ENCODE measurements at regions not wholly inside any gene's neighbourhood (a gene's known extent, or its start where the extent isn't known, plus 50 kb on each side); places are given as distances from the start of the nearest gene placed in this dataset.
"Not testable (repeated sequence)": the region's sequence is repeated elsewhere in the genome, so short reads cannot be mapped to it uniquely, and the experiment has no call there.

DNA sequence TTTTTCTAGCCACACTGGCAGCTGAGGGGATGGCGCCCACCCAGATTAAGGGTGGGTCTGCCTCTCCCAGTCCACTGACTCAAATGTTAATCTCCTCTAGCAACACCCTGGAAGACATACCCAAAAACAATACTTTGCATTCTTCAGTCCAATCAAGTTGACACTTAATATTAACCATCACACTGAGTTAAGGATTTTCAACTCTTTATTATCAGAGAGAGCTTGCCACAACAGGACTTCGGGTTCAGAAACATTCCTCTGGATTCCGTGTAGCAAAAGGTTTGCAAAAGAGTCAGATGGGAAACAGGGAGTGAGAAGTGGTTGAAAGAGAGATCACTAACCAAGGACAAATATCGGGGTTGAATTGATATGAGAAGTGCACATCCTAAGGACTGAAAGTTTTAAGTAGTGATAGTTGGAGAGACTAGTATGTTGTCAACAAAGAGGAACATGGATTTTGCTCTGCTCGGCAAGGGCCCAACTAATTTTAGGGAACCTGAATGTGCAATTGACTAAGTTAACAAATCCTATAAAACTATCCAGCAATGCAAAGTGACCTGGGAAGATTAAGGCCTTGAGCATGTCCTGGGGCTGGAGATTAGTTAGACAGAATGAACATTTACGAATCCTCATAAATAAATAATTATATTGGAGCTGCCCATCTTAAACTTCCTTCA is 137.0 kb upstream of the TENT5A start:
- Mint-ChIP-seq H3K9me3 (no peaks in the 10 kb centered on the region), H3K4me3 (no peak overlapping the region), H3K27me3 (ENCODE audit: low read depth) (no peaks in the 10 kb centered on the region), H3K36me3 (no peaks in the 10 kb centered on the region), H3K4me1 (no peaks in the 10 kb centered on the region), H3K27ac (no peak overlapping the region)
- TF ChIP-seq, protein P1, sequence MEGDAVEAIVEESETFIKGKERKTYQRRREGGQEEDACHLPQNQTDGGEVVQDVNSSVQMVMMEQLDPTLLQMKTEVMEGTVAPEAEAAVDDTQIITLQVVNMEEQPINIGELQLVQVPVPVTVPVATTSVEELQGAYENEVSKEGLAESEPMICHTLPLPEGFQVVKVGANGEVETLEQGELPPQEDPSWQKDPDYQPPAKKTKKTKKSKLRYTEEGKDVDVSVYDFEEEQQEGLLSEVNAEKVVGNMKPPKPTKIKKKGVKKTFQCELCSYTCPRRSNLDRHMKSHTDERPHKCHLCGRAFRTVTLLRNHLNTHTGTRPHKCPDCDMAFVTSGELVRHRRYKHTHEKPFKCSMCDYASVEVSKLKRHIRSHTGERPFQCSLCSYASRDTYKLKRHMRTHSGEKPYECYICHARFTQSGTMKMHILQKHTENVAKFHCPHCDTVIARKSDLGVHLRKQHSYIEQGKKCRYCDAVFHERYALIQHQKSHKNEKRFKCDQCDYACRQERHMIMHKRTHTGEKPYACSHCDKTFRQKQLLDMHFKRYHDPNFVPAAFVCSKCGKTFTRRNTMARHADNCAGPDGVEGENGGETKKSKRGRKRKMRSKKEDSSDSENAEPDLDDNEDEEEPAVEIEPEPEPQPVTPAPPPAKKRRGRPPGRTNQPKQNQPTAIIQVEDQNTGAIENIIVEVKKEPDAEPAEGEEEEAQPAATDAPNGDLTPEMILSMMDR (IDR thresholded peaks at IDR 0.05; ENCODE audit: unreplicated experiment): no peak
- no peak for DNase-seq (ENCODE audit: low spot score in 2 of 2, unreplicated experiment in 2 of 2)

DNA sequence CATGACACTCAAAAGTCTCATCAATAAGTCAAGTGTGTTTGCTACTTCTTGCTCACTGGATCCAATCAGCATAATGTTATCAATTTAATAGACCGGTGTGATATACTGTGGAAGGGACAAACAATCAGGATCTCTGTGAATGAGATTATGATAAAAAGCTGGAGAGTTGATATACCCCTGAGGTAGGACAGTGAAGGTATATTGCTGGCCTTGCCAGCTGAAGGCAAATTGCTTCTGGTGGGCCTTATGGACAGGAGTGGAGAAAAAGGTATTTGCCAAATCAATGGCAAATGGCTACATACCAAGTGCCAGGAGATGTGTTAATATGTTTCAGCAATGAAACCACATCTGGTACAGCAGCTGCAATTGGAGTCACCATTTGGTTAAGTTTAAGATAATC is 134.4 kb upstream of the TENT5A start:
- not testable (repeated sequence) for H3K4me3 Mint-ChIP-seq, H3K36me3 Mint-ChIP-seq, H3K9me3 Mint-ChIP-seq

DNA sequence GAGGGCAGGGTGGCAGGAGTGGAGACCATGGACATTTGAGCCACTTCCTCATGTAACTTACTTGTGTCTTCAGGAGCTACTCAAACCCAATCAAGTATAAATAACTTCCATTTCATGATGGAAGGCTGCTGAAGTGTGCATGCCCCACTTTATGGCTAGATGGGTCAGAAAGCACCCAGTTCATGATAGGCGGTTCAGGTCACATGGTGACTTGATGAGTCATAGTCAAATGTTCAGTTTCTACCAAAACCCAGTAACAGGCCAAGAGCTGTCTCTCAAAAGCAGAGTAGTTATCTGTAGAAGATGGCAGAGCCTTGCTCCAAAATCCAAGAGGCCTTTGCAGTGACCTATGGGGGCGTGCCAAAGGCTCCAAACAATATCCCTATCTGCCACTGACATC is 133.7 kb upstream of the TENT5A start:
- H3K27me3 Mint-ChIP-seq (ENCODE audit: low read depth): no peaks in the 10 kb centered on the region
- H3K4me1 Mint-ChIP-seq: no peaks in the 10 kb centered on the region
- H3K27ac Mint-ChIP-seq: no peak overlapping the region
- TF ChIP-seq, protein P1 (IDR thresholded peaks at IDR 0.05; ENCODE audit: unreplicated experiment): no peak
- H3K4me3 Mint-ChIP-seq: no peak overlapping the region
- DNase-seq (ENCODE audit: low spot score in 2 of 2, unreplicated experiment in 2 of 2): no peak
- H3K36me3 Mint-ChIP-seq: no peaks in the 10 kb centered on the region
- H3K9me3 Mint-ChIP-seq: no peaks in the 10 kb centered on the region

More for the DNA sequence above, 134.4 kb upstream of the TENT5A start:
- H3K27me3 Mint-ChIP-seq (ENCODE audit: low read depth); DNase-seq (ENCODE audit: low spot score in 2 of 2, unreplicated experiment in 2 of 2); H3K4me1 Mint-ChIP-seq; H3K27ac Mint-ChIP-seq: not testable (repeated sequence)

DNA sequence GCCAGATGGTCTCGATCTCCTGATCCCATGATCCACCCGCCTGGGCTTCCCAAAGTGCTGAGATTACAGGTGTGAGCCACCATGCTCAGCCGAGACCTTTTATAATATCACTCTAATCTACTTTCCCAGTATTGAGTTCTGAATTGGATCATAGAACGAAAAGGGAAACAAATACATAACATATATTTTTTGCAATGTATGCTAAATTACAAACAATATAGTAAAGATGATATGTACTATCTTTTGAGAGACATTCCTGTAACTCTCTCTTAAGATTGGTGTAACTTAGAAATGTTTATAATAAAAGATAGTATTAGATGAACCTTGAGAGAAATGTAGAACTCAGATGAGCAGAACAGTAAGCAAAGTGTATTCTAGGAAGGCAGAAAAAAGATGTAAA is 129.2 kb upstream of the TENT5A start:
- DNase-seq (ENCODE audit: low spot score in 2 of 2, unreplicated experiment in 2 of 2): no peak
- Mint-ChIP-seq H3K4me3 (no peak overlapping the region), H3K9me3 (no peaks in the 10 kb centered on the region), H3K27ac (no peak overlapping the region), H3K36me3 (no peaks in the 10 kb centered on the region), H3K4me1 (peaks cover 3% of the 10 kb centered on the region), H3K27me3 (ENCODE audit: low read depth) (no peaks in the 10 kb centered on the region)
- TF ChIP-seq, protein P1 (IDR thresholded peaks at IDR 0.05; ENCODE audit: unreplicated experiment): no peak

DNA sequence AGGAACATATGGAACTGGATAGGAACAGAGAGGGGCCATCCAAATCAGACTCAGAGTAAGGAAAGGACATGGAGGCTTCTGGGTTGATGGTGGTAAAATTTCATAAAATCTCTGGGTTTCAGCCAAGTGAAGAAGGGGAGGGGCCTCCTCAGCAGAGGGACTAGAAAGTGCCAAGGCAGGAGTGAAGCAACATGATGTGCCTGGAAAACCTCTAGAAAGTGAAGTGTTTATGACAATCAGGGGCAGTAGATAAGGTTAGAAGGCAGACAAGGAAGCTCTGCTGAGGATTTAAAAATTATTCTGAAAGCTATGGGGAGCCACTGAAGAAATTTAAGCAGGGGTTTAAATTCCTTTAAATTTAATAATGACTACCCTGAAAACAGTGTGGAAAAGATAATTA is 126.0 kb upstream of the TENT5A start:
- H3K36me3 Mint-ChIP-seq: peaks cover 11% of the 10 kb centered on the region
- H3K4me3 Mint-ChIP-seq: no peak overlapping the region
- H3K9me3 Mint-ChIP-seq: peaks cover 15% of the 10 kb centered on the region
- H3K27me3 Mint-ChIP-seq (ENCODE audit: low read depth): no peaks in the 10 kb centered on the region
- H3K27ac Mint-ChIP-seq: no peak overlapping the region
- no peak for DNase-seq (ENCODE audit: low spot score in 2 of 2, unreplicated experiment in 2 of 2)
- TF ChIP-seq, protein P1 (IDR thresholded peaks at IDR 0.05; ENCODE audit: unreplicated experiment): no peak
- H3K4me1 Mint-ChIP-seq: peaks cover 3% of the 10 kb centered on the region

DNA sequence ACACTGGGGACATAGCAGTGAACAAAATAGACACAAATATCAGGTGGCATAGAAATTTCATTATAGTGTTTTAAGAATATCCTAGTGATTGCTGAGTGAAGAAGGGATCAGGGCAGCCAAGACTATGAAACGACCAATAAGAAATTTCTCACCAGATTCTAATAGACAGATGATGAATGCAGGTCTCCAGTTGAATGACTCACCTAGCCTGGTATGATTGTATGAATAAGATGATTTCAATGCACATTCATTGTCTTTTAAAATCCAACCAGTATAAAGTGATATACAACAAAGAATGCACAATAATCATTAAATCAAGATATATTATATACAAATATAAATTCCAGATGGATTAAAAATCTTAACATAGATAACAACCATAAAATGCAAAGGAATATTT is 124.5 kb upstream of the TENT5A start:
- Mint-ChIP-seq H3K27ac (no peak overlapping the region), H3K9me3 (peaks cover 27% of the 10 kb centered on the region), H3K4me3 (no peak overlapping the region), H3K36me3 (peaks cover 14% of the 10 kb centered on the region), H3K4me1 (peaks cover 3% of the 10 kb centered on the region), H3K27me3 (ENCODE audit: low read depth) (no peaks in the 10 kb centered on the region)
- TF ChIP-seq, protein P1 (IDR thresholded peaks at IDR 0.05; ENCODE audit: unreplicated experiment): no peak
- no peak for DNase-seq (ENCODE audit: low spot score in 2 of 2, unreplicated experiment in 2 of 2)

Data from mesothelial cell of epicardium (in vitro differentiated cells).